K562 (cell line): ENCODE measurements at regions not wholly inside any gene's neighbourhood (a gene's known extent, or its start where the extent isn't known, plus 50 kb on each side); places are given as distances from the start of the nearest gene placed in this dataset.

Experiments
- POLR2AphosphoS5 ChIP-seq: IDR thresholded peaks from 2 replicates; pipeline ENCODE4 v1.6.1; 2011; ENCODE audit warnings: mild to moderate bottlenecking, low read depth, low read length, moderate library complexity; ENCODE audit not compliant: control insufficient read depth, insufficient read depth
- USF1 ChIP-seq: sonication (generic); formaldehyde crosslinking; IDR thresholded peaks from 2 replicates; pipeline ENCODE4 v1.9.0; 2022; ENCODE audit warnings: mild to moderate bottlenecking, missing genetic modification reagents

GRCh38 chr12:14259481-14260010 lies 105.9 kb upstream of the ATF7IP start:
- TF ChIP-seq POLR2AphosphoS5 (no peak), USF1 (CRISPR knock-in tag) (no peak)
